ENCODE measurements at regions not wholly inside any gene's neighbourhood (a gene's known extent, or its start where the extent isn't known, plus 50 kb on each side); places are given as distances from the start of the nearest gene placed in this dataset.

DNA sequence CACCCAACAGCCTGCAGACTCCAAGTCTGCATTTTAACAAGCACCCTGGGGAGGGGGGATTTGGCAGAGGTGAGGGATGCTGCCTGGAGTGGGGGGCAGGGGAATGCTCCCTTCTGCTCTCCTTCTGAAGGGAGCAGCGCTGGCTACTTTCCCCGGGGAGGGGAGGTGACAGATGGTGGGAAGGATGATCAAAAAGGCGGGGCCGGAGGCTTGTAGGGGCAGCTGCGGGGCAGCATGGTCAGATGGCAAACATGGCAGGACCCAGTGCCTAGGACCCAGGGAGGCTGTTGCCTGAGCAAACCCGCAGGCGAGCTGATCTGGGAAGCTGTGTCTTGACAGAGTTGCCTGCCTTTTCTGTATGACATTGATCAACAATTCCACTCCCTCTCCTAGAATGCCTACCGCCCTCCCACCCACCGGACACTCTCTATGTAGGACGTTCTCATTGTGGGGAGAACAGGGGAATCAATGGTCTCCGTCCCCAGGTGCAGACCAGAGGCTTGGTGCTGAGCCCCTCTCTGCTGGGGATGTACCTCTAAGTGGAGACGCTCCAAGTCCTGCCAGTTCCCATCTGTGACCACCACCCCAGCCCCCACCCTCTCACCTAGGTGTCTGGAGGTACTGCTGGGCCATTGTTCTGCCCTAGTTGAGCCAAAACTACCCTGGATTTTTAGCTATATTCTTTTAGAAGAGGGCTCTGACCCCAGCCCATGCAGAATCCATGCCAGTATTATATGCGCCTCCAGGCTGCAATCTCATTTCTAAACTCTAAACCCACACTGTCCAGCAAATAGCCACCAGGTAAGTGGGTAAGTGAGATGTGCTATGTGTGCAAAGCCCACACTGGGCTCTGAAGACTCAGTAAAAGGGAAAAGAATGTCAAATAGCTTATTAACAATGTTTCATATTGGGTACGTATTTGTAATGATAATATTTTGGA is 89.7 kb upstream of the SEC11C start:
- TF ChIP-seq EP300 (IDR thresholded peaks at IDR 0.05) (no peak), POLR2AphosphoS5 (IDR thresholded peaks at IDR 0.05) (no peak), POLR2A (IDR thresholded peaks at IDR 0.05) (no peak)
- TF ChIP-seq, protein P1, sequence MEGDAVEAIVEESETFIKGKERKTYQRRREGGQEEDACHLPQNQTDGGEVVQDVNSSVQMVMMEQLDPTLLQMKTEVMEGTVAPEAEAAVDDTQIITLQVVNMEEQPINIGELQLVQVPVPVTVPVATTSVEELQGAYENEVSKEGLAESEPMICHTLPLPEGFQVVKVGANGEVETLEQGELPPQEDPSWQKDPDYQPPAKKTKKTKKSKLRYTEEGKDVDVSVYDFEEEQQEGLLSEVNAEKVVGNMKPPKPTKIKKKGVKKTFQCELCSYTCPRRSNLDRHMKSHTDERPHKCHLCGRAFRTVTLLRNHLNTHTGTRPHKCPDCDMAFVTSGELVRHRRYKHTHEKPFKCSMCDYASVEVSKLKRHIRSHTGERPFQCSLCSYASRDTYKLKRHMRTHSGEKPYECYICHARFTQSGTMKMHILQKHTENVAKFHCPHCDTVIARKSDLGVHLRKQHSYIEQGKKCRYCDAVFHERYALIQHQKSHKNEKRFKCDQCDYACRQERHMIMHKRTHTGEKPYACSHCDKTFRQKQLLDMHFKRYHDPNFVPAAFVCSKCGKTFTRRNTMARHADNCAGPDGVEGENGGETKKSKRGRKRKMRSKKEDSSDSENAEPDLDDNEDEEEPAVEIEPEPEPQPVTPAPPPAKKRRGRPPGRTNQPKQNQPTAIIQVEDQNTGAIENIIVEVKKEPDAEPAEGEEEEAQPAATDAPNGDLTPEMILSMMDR (IDR thresholded peaks at IDR 0.05) = no peak

Measured in stomach (tissue), 4 donors.